Peyer's patch (tissue), 4 donors: ENCODE measurements at regions not wholly inside any gene's neighbourhood (a gene's known extent, or its start where the extent isn't known, plus 50 kb on each side); places are given as distances from the start of the nearest gene placed in this dataset.

ENCODE experiments used
- POLR2A ChIP-seq, 2 donors: fragments of 450-650 bp; IDR thresholded peaks; one replicate each; pipeline ENCODE4 v1.5.1; 2017; ENCODE audit warnings: antibody characterized with exemption in 2 of 2, mild to moderate bottlenecking in 2 of 2, moderate library complexity in 2 of 2
- TF ChIP-seq, protein P1 (sequence below), 6 experiments: fragments of 450-650 bp in 4 of 6; fragments of 200-600 bp in 2 of 6; sonication (generic) in 1 of 6; IDR thresholded peaks; one replicate each; pipeline ENCODE4 v1.5.1; 2017 to 2019; ENCODE audit warnings: antibody characterized with exemption in 6 of 6, mild to moderate bottlenecking in 3 of 6, moderate library complexity in 1 of 6

DNA sequence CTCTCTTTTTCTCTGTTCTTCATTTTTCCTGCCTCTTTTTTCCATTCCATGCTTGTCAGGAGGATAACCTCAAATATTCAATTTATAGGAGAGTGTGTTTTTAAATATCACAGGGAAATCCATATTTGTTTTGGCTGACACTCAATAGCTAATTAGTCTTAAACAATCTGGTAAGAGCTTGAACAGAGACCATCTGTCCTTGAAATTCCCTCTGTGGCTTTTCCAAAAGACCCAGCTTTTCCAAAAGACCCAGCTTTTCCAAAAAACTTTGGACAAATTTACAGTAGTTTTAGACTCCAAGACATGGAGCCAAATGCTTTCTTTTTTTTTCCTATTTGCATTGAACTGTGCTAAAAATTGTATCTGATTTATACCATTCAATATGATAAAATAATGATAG, 127.4 kb upstream of the FAM83B start:
- TF ChIP-seq, protein P1, sequence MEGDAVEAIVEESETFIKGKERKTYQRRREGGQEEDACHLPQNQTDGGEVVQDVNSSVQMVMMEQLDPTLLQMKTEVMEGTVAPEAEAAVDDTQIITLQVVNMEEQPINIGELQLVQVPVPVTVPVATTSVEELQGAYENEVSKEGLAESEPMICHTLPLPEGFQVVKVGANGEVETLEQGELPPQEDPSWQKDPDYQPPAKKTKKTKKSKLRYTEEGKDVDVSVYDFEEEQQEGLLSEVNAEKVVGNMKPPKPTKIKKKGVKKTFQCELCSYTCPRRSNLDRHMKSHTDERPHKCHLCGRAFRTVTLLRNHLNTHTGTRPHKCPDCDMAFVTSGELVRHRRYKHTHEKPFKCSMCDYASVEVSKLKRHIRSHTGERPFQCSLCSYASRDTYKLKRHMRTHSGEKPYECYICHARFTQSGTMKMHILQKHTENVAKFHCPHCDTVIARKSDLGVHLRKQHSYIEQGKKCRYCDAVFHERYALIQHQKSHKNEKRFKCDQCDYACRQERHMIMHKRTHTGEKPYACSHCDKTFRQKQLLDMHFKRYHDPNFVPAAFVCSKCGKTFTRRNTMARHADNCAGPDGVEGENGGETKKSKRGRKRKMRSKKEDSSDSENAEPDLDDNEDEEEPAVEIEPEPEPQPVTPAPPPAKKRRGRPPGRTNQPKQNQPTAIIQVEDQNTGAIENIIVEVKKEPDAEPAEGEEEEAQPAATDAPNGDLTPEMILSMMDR (IDR thresholded peaks at IDR 0.05), result no peak
- no peak for TF ChIP-seq POLR2A (IDR thresholded peaks at IDR 0.05)
